Stimulated activated CD8-positive, alpha-beta memory T cell treated with anti-CD3 and anti-CD28 coated beads, Interleukin-7, amount 100 ng/mL, for 1 hour (primary cell): ENCODE measurements at regions not wholly inside any gene's neighbourhood (a gene's known extent, or its start where the extent isn't known, plus 50 kb on each side); places are given as distances from the start of the nearest gene placed in this dataset.

Experiments used
- DNase-seq, 2 donors: peaks; one replicate each; pipeline ENCODE4 v3.0.0-alpha.2; 2020; ENCODE audit warnings: low read depth in 2 of 2

DNA sequence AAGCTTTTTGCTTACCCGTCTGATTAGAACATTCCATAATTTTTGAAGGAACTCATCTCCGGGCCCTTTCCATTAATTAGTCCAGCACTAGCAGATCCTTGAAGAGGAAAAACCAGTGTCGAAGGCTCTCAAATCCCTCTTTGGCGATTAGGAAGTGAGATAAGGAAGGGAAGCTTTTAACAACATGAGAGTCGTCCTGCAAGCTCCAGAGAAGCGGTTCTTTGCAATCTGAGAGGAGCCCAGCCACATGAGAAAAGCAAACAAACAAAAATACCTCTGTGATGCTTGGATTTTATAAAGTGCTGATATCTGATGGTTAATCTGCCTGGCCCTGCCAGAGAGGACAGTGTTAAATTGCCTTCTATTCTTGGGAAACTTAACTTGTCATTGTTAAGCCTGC is 339.8 kb upstream of the SALL1 start:
- no peak for DNase-seq

DNA sequence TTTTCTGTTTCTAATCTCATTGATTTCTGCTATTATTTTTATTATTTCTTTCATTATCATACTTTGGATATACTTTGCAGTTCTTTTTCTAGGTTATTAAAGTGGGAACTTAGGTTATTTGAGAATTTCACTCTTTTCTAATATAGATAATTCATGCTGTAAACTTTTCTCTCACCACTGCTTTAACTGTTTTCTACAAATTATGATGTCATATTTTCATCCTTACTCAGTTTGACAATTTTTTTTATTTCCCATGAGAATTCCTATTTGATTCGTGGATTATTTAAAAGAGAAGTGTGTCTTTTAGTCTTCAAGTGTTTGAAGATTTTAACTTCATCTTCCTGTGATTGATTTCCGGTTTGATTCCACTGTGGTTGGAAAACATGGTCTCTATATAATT is 336.8 kb upstream of the SALL1 start:
- no peak for DNase-seq

DNA sequence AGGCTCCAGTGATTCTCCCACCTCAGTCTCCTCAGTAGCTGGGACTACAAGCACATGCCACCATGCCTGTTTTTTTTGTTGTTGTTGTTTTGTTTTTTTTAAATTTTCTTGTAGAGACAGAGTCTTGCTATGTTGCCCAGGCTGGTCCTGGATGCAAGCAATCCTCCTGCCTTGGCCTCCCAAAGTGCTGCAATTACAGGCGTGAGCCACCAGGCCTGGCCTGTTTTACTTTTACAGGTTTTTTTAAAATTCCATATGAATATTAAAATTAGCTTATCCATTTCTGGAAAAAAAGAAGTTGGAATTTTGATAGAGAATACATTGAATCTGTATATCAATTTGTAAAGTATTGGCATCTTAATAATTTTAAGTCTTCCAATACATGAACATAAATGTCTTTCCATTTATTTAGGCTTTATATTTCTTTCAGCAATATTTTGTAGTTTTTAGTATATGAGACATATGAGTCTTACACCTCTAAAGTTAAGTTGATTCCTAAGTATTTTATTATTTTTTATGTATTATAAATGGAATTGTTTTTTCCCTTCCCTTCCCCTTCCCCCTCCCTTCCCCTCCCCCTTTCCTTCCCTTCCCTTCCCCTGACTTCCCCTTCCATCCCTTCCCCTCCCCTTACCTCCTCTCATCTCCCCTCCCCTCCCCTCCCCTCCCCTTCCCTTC is 323.5 kb upstream of the SALL1 start:
- no peak for DNase-seq

- DNase-seq, result no peak
Observed at GRCh38 chr16:51473091-51473490, 322.0 kb upstream of the SALL1 start.

GRCh38 chr16:51470492-51470891 is 319.4 kb upstream of the SALL1 start:
- no peak for DNase-seq

- no peak for DNase-seq
Observed at GRCh38 chr16:51464996-51465395, 313.9 kb upstream of the SALL1 start.

DNA sequence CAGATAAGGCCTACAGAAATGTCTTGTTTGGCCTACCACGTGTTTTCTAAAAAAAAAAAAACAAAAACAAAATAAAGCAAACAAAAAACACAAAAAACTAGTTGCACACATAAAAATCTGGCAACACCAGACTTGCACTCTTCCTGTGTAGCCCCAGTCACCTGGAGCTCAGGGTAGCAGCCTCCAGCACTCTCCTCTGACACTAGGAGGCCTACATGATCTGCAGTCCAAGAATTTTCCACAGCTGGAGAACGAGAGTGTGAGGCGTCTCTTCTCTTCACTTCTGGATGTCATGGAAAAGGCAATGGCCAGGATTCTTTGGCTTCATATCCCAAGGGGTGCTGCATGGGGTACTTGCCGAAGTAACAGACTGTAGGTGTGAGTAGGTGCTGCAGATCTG is 310.2 kb upstream of the SALL1 start:
- DNase-seq, result no peak

DNA sequence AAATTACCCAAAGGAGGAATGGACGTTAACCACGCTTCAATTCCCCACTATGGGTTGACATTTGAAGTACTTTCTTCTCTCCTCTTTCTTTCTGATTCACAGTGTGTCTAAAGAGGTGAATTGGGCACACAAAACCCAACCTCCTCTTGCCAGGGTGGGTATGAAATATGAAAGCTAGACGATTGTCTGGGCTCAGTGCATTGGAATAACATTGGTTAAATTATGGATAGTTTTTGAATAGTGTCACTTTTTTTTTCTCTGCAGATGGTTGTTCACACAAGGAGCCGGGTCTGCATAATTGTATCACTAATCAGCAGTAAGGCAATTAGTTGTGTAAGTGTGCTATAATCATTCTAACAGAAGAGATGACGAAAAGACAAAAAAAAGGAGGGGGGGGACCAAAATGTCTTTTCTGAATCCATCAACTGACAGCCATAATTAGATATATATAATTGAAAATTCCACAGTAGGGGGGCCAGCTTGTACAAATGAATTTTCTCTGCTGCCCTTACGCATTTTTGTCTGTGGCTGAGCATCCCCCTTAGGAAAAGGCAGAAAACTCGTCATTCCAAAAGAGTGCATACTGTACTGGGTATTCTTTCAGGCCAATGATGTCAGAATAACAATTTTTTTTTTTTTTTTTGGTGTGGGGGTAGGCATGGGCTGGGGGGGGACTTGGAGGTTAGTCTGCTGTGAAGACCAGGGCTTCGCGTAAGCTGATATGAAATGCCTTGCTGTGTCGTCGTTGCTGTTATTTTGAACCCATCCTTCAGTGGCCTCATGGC is 307.5 kb upstream of the SALL1 start:
- DNase-seq, result no peak

- DNase-seq, result no peak
Observed at GRCh38 chr16:51457775-51458174, 306.7 kb upstream of the SALL1 start.

GRCh38 chr16:51455398-51455797 is 304.3 kb upstream of the SALL1 start:
- no peak for DNase-seq

DNA sequence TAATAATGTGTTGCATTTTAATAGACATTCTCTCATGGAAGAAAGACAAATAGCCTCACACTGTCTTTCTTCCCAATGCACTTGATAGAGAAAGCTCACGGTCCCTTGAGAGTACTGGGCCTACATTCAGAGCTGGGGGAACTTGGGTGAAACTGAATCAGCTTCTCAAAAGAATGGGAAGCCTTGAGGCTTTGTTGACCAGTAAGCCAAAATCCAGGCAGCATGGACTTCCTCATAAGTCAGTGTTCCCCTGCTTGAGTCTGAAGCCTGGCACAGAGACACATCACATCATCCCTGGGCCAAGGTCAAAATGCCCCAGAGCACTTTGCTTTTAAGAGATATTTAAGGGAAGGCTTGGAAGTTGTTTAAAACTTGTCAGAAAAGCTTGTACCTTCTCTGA is 302.2 kb upstream of the SALL1 start:
- no peak for DNase-seq

DNA sequence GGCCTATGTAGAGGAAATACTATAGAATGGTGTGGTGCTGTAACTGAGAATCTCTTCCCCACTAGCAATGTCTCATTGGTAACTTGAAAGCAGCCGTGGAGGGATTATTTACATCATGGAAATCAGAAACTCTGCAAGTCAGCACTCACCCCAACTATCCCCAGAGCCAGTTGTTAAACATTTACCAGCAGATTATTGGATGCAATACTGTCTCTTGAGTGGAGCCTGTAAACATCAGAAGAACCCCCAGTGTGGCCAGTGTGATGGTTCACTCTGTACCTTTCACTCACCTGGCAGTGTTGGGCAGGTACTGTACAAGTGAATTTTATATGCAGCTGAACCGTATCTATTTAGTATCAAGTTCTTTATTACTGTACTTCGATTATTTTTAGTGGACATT is 299.8 kb upstream of the SALL1 start:
- no peak for DNase-seq

DNA sequence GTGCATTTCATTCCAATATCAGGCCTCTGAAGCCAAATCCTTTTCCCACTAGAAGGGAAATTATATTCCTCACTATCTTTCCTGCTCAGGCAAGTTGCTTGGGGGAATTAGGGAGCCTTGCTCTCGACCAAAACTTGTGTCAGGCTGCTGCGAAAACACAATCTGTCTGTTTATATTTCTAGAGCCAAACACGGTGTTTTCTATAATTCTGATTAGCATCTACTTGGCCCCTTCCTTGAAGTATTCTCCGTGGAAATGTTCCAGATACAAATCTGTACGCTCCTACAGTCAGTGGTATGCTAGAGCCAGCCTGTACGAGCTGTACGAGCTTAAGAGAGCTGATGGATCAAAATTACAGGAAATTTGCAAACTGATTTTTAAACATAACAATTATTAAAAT is 299.3 kb upstream of the SALL1 start:
- DNase-seq, result no peak

DNA sequence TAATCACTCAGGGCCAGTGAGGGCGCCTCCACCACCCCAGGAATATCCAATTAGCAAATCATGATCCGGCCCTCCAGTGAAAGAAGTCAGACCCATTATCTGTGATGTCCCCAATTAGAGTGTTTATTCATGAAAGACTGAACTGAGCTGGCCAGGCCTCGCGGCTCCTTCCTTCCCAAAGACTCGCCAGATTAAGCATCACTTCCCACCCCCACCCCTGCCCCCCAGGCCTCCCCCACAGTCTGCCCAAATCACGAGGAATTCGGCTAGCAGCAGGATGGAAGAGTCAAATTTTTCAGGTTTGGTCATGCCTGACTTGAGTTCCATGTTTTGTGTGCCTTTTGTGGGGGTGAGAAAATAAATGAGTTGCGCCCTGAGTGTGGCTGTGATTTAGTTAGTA is 298.4 kb upstream of the SALL1 start:
- no peak for DNase-seq

DNA sequence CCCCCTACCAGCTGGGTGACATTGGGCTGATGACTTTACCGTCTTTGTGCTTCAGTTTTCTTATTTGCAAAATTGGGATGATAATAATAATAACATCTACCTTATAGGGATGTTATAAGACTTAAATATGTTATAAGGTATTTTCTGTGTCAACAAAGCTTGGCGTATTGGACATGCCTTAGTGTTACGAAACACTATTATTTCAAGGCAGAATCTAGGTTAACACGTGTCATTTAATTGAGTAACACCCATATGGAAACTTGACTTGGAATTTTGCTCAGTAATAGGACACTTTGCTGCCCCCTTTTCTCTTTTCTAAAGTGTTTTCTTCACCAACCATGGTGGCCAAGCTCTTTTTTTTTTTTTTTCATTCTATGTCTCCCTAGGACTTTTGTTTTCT is 294.2 kb upstream of the SALL1 start:
- DNase-seq, result no peak

- no peak for DNase-seq
Observed at GRCh38 chr16:51443934-51444333, 292.9 kb upstream of the SALL1 start.

- DNase-seq, result no peak
Observed at GRCh38 chr16:51442141-51442870, 291.2 kb upstream of the SALL1 start.

DNA sequence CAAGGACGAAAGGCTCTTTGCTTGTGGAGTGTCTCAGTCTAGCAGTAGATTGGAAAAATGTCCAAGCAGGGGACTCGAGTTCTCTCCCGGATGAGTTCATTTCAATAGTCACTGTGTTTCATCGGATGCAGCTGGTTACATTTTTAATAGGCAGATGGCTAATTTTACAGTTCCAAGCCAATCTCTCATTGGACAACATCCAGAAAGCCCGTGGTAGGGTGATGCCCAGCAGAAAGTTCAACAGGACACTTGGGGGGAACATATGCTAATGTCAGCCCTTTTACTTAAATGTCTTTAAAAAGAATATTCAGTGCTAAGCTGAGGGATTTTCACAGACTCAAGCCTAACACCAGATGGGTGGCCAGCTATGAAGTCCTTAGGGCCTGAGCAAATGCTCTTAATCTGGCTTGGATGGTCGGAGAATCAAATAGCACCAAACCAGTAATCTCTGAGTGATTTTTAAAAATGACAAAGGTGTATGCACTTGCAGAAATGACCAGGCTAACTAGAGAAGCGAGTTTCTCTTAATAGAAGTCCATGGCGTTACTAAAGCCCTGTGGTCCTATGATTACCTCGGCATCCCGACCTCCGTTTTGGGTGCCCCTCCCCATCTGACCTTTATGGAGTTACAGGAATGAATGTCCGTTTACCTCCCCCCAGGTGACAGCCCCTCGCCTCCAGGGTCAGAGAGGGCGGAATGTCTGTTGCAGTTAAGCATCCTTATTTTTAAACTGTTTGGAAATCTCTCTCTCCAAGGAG is 289.2 kb upstream of the SALL1 start:
- DNase-seq, result no peak

- no peak for DNase-seq
Observed at GRCh38 chr16:51439271-51439670, 288.2 kb upstream of the SALL1 start.

DNA sequence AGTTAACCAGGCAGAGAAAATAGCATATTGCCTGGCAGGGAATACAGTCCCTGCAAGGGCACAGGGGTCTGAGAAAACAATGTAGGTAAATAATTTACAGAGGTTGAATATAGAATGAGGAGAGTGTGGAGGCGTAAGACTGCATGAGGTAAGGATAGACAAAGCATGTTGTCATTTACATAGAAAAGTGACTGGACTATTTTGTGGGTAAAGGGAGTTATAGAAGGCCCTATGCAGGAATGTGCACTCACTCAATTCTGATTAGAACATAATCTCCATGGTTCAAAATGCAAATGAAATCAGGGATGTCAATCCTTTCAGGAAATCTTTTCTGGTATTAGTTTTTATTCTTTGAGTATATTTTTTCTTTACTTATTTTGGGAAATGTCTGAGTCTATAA is 285.7 kb upstream of the SALL1 start:
- no peak for DNase-seq

GRCh38 chr16:51434567-51435198 is 283.6 kb upstream of the SALL1 start:
- no peak for DNase-seq

DNA sequence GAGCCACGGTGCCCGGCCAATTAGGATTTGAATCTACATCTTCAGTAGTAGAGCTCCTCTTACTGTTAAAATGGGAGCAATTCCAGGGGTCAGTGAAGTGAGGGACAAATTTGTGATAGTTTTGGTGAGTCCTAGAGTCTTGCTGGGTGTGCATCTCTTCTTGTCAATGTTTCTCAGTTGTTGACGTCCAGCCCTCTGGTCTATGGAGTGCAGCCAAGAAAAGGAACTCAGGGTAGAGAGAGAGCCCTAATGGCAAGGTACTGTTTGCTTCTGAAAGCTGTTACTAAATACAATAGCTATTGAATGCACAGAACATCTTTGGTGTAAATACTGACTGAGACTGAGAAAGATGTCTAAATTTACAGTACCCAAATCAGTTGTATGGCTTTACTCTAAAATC is 282.5 kb upstream of the SALL1 start:
- no peak for DNase-seq
